GM23248 (cell line): ENCODE measurements at regions not wholly inside any gene's neighbourhood (a gene's known extent, or its start where the extent isn't known, plus 50 kb on each side); places are given as distances from the start of the nearest gene placed in this dataset.

Source experiments
- DNase-seq: peaks from one replicate; pipeline ENCODE4 v3.0.0-alpha.2; 2015
- H2AFZ ChIP-seq: fragments of 200-600 bp; sonication (generic); 2 replicates; pipeline ENCODE4 v1.6.1; 2016; ENCODE audit warnings: antibody characterized with exemption
- H3F3A ChIP-seq: fragments of 200-600 bp; sonication (generic); 2 replicates; pipeline ENCODE4 v1.6.1; 2016; ENCODE audit warnings: mild to moderate bottlenecking, antibody characterized with exemption, mixed run types; ENCODE audit not compliant: insufficient read depth
- H3K27ac ChIP-seq: fragments of 200-600 bp; sonication (generic); 2 replicates; pipeline ENCODE4 v1.5.1; 2016; ENCODE audit warnings: mild to moderate bottlenecking
- H3K27me3 ChIP-seq: fragments of 200-600 bp; sonication (generic); replicated peaks from 2 replicates; pipeline ENCODE4 v1.6.1; 2016; ENCODE audit warnings: mild to moderate bottlenecking; ENCODE audit not compliant: insufficient read depth
- H3K36me3 ChIP-seq: fragments of 200-600 bp; sonication (generic); 2 replicates; pipeline ENCODE4 v1.6.1; 2016; ENCODE audit warnings: low read depth, mild to moderate bottlenecking
- H3K4me1 ChIP-seq: fragments of 200-600 bp; sonication (generic); 2 replicates; pipeline ENCODE4 v1.6.1; 2016; ENCODE audit warnings: mild to moderate bottlenecking; ENCODE audit not compliant: insufficient read depth
- H3K4me2 ChIP-seq: fragments of 200-600 bp; sonication (generic); one replicate; pipeline ENCODE4 v1.6.1; 2016; ENCODE audit warnings: mild to moderate bottlenecking; ENCODE audit not compliant: unreplicated experiment
- H3K4me3 ChIP-seq: fragments of 200-600 bp; sonication (generic); 2 replicates; pipeline ENCODE4 v1.5.1; 2016; ENCODE audit warnings: mild to moderate bottlenecking
- H3K79me2 ChIP-seq: fragments of 200-600 bp; sonication (generic); 2 replicates; pipeline ENCODE4 v1.6.1; 2016; ENCODE audit warnings: mild to moderate bottlenecking; ENCODE audit not compliant: insufficient read depth
- H3K9ac ChIP-seq: fragments of 200-600 bp; sonication (generic); 2 replicates; pipeline ENCODE4 v1.6.1; 2016; ENCODE audit warnings: mild to moderate bottlenecking
- H3K9me2 ChIP-seq: fragments of 200-600 bp; sonication (generic); 2 replicates; pipeline ENCODE4 v1.6.1; 2016; ENCODE audit warnings: mixed run types, mild to moderate bottlenecking, moderate library complexity; ENCODE audit not compliant: insufficient read depth
- H3K9me3 ChIP-seq: fragments of 200-600 bp; sonication (generic); one replicate; pipeline ENCODE4 v1.6.1; 2017; ENCODE audit warnings: low read depth
- H4K20me1 ChIP-seq: fragments of 200-600 bp; sonication (generic); 2 replicates; pipeline ENCODE4 v1.6.0; 2016; ENCODE audit not compliant: insufficient read depth
- EZH2 ChIP-seq: fragments of 200-600 bp; sonication (generic); IDR thresholded peaks from 2 replicates; pipeline ENCODE4 v1.6.1; 2018; ENCODE audit warnings: antibody characterized with exemption, mild to moderate bottlenecking; ENCODE audit not compliant: insufficient read depth, poor library complexity, severe bottlenecking
- EZH2phosphoT487 ChIP-seq: fragments of 200-600 bp; sonication (generic); IDR thresholded peaks from 2 replicates; pipeline ENCODE4 v1.6.1; 2018; ENCODE audit warnings: antibody characterized with exemption, moderate library complexity, mild to moderate bottlenecking, low read depth; ENCODE audit not compliant: insufficient read depth
- WGBS, 2 experiments: methylation state at CpG; one replicate each; pipeline ENCODE4 v1.1.6; 2015 to 2017; ENCODE audit warnings: low lambda C conversion rate in 2 of 2, low coverage in 1 of 2; ENCODE audit errors: missing lambda C conversion rate in 2 of 2; 5-methylcytosine and 5-hydroxymethylcytosine counted together
- in situ Hi-C: fragments of 300-500 bp; cut with MboI; formaldehyde crosslinking; loops from 2 replicates; pipeline ENCODE4 v1.15.0; 2020

GRCh38 chr1:38677311-38677710 lies 182.3 kb downstream of the RRAGC start:
- no peaks in the 10 kb centered on the region for H3K79me2 ChIP-seq
- no peaks in the 10 kb centered on the region for H3K4me1 ChIP-seq
- in situ Hi-C loops, result no loop called here
- H3K9ac ChIP-seq, result no peak overlapping the region
- no peaks in the 10 kb centered on the region for H3K27me3 ChIP-seq
- no peak overlapping the region for H3K4me3 ChIP-seq
- H4K20me1 ChIP-seq, result no peaks in the 10 kb centered on the region
- H3K27ac ChIP-seq, result no peak overlapping the region
- H3K9me3 ChIP-seq, result no peaks in the 10 kb centered on the region
- 32 to 41% methylated on average over 6 of the region's 6 CpGs for WGBS, 2 experiments
- DNase-seq, result no peak
- TF ChIP-seq EZH2phosphoT487 (no peak), EZH2 (no peak)
- no peaks in the 10 kb centered on the region for H3K9me2 ChIP-seq
- H3K36me3 ChIP-seq, result no peaks in the 10 kb centered on the region
- H3F3A ChIP-seq, result no peaks in the 10 kb centered on the region
- no peak overlapping the region for H3K4me2 ChIP-seq
- H2AFZ ChIP-seq, result no peak overlapping the region

GRCh38 chr1:38672692-38673091 lies 186.9 kb downstream of the RRAGC start:
- DNase-seq, result no peak
- Histone ChIP-seq H3K79me2 (no peaks in the 10 kb centered on the region), H3K9me3 (no peaks in the 10 kb centered on the region), H4K20me1 (no peaks in the 10 kb centered on the region), H3K4me1 (no peaks in the 10 kb centered on the region), H3K27me3 (no peaks in the 10 kb centered on the region), H3K36me3 (no peaks in the 10 kb centered on the region), H3K4me2 (no peak overlapping the region), H3F3A (no peaks in the 10 kb centered on the region), H3K27ac (no peak overlapping the region), H3K9ac (no peak overlapping the region), H2AFZ (no peak overlapping the region), H3K9me2 (no peaks in the 10 kb centered on the region), H3K4me3 (no peak overlapping the region)
- WGBS, 2 experiments, result 18 to 19% methylated on average over 4 of the region's 4 CpGs
- TF ChIP-seq EZH2phosphoT487 (no peak), EZH2 (no peak)
- in situ Hi-C loops, result no loop called here

DNA sequence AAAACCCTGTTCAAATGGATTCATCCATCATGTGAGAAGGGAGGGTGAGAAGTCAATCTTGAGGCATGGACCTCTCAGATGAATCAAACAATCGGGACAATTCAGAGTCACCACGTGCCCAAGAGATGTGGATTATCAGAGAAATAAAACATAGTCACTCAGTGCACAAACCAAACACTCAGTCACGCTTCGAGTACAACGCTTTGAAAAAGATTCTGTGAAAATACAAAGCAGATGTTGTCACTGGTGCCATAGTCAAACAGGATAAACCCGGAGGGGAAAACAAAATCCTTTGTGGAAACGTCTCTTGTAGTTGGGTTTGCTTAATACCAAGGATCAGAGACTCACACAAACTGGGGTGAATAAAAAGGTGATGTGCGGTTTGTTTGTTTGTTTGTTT lies 188.4 kb downstream of the RRAGC start:
- Histone ChIP-seq H3K4me2 (no peak overlapping the region), H3K79me2 (no peaks in the 10 kb centered on the region), H4K20me1 (no peaks in the 10 kb centered on the region), H3F3A (no peaks in the 10 kb centered on the region), H3K9me2 (no peaks in the 10 kb centered on the region), H3K36me3 (no peaks in the 10 kb centered on the region), H3K27me3 (no peaks in the 10 kb centered on the region), H3K27ac (no peak overlapping the region), H3K9me3 (no peaks in the 10 kb centered on the region), H3K4me1 (no peaks in the 10 kb centered on the region), H3K4me3 (no peak overlapping the region), H3K9ac (no peak overlapping the region), H2AFZ (no peak overlapping the region)
- whole genome bisulfite sequencing, 2 experiments, result 4 to 6% methylated on average over 8 of the region's 8 CpGs
- TF ChIP-seq EZH2phosphoT487, result no peak
- no peak for TF ChIP-seq EZH2
- no peak for DNase-seq
- in situ Hi-C loops, result no loop called here

DNA sequence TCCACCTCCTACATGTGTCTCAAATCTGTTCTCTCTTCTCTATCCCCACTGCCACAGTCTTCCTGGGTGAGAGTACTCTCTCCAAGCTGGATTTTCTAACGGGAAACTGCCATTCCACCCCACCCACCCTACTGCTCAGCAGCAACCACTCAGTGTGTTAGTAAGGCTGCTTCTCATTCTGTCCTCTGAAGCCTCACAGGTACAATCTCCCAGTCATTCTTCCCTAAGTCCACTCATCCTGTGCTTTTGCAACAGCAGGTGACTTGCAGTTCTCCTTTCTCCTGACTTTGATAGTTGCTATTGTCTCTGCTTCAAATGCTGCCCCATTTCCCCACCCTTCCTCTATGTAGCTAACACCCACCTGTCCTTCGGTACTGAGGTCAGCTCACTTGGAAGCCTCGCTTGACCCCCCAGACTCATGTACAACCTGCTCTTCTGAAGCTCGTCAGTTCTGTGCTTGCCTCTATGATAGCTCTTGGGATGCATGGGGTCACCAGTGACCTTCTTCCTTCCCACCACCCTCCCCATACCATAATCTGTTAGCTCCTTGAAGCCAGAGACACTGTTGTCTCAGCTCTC lies 188.9 kb downstream of the RRAGC start:
- 15 to 24% methylated on average over 4 of the region's 4 CpGs for WGBS, 2 experiments
- Histone ChIP-seq H3K27ac (no peak overlapping the region), H4K20me1 (no peaks in the 10 kb centered on the region), H3K4me3 (no peak overlapping the region), H3K4me2 (no peak overlapping the region), H3K9ac (no peak overlapping the region), H3K79me2 (no peaks in the 10 kb centered on the region), H3K9me2 (no peaks in the 10 kb centered on the region), H3F3A (no peaks in the 10 kb centered on the region), H2AFZ (no peak overlapping the region), H3K9me3 (no peaks in the 10 kb centered on the region), H3K36me3 (no peaks in the 10 kb centered on the region), H3K27me3 (no peaks in the 10 kb centered on the region), H3K4me1 (no peaks in the 10 kb centered on the region)
- in situ Hi-C loops, result no loop called here
- TF ChIP-seq EZH2phosphoT487 (no peak), EZH2 (no peak)
- DNase-seq, result no peak

DNA sequence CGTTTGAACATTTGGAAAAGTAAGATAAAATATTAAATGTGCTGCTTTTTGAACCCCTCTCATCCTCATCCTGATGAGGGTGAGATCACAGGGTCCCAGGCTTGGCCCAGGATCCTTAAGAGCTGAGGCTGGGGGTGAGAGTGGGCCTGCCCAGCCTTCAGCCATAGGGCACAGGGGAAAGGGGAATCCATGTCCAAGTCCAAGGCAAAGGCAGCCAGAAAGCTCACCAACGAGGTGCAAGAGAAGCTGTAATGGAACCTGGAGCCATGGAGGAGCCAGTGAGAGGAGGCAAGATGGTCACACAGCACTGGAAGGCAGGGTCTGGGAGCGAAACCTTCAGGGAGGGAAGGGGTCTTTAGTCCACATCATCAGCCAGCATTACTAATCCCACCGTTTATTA lies 191.9 kb downstream of the RRAGC start:
- in situ Hi-C loops, result no loop called here

More for the DNA sequence above, 191.9 kb downstream of the RRAGC start:
- Histone ChIP-seq H4K20me1 (no peaks in the 10 kb centered on the region), H3K9me3 (no peaks in the 10 kb centered on the region), H3K9me2 (no peaks in the 10 kb centered on the region), H3K9ac (no peak overlapping the region), H3K4me3 (no peak overlapping the region), H3K36me3 (no peaks in the 10 kb centered on the region), H3K4me1 (no peaks in the 10 kb centered on the region), H3K79me2 (no peaks in the 10 kb centered on the region), H3F3A (no peaks in the 10 kb centered on the region), H3K27ac (no peak overlapping the region), H2AFZ (no peak overlapping the region), H3K27me3 (no peaks in the 10 kb centered on the region), H3K4me2 (no peak overlapping the region)
- DNase-seq, result no peak
- TF ChIP-seq EZH2 (no peak), EZH2phosphoT487 (no peak)
- 1 to 5% methylated on average over 4 of the region's 4 CpGs for WGBS, 2 experiments
